ENCODE measurements at regions not wholly inside any gene's neighbourhood (a gene's known extent, or its start where the extent isn't known, plus 50 kb on each side); places are given as distances from the start of the nearest gene placed in this dataset.

DNA sequence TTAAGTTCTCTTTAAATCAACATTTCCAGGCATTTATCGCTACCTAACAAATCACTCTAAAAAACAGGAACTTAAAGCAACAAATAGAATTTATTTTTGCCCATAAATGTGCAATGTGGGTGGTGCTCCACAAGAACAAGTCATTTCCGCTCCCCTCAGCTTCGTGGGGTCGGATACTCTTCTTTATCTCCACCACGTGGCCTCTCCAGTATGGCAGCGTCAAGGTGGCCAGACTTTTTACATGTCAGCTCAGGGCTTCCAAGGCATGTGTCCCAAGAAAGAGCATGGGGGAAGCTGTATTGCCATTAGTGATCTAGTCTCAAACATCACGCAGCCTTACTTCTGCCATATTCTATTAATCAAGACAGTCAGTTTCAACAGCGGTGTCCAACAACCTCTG, 249.2 kb upstream of the NOCT start:
- H3K27ac ChIP-seq (ENCODE audit: low read length), result no peak overlapping the region
- H3K4me3 ChIP-seq (ENCODE audit: low read length), result no peak overlapping the region
- no peaks in the 10 kb centered on the region for H3K4me1 ChIP-seq (ENCODE audit: low read length)
- no peaks in the 10 kb centered on the region for H3K9me2 ChIP-seq (replicated peaks; ENCODE audit: insufficient read depth, low read length)
- H3K9ac ChIP-seq (ENCODE audit: low read length), result no peak overlapping the region
- DNase-seq, result no peak
- no peaks in the 10 kb centered on the region for H3K9me3 ChIP-seq (replicated peaks; ENCODE audit: insufficient read depth, low read length)
- no peaks in the 10 kb centered on the region for H3K36me3 ChIP-seq (replicated peaks; ENCODE audit: insufficient read depth, low read length)
- no peak overlapping the region for H3K4me2 ChIP-seq (ENCODE audit: low read depth, low read length)
- no peak overlapping the region for H2AFZ ChIP-seq (ENCODE audit: low read length)
- no peaks in the 10 kb centered on the region for H3K27me3 ChIP-seq (replicated peaks; ENCODE audit: insufficient read depth, low read length)
- H4K20me1 ChIP-seq (ENCODE audit: insufficient read depth, low read length), result no peaks in the 10 kb centered on the region
- no peaks in the 10 kb centered on the region for H3K79me2 ChIP-seq (ENCODE audit: low read length)
- TF ChIP-seq, protein P1, sequence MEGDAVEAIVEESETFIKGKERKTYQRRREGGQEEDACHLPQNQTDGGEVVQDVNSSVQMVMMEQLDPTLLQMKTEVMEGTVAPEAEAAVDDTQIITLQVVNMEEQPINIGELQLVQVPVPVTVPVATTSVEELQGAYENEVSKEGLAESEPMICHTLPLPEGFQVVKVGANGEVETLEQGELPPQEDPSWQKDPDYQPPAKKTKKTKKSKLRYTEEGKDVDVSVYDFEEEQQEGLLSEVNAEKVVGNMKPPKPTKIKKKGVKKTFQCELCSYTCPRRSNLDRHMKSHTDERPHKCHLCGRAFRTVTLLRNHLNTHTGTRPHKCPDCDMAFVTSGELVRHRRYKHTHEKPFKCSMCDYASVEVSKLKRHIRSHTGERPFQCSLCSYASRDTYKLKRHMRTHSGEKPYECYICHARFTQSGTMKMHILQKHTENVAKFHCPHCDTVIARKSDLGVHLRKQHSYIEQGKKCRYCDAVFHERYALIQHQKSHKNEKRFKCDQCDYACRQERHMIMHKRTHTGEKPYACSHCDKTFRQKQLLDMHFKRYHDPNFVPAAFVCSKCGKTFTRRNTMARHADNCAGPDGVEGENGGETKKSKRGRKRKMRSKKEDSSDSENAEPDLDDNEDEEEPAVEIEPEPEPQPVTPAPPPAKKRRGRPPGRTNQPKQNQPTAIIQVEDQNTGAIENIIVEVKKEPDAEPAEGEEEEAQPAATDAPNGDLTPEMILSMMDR (IDR thresholded peaks at IDR 0.05; ENCODE audit: low read length), result no peak
- TF ChIP-seq EZH2 (optimal IDR thresholded peaks at IDR 0.05; ENCODE audit: low read depth, low read length) (no peak), EZH2phosphoT487 (IDR thresholded peaks at IDR 0.05; ENCODE audit: low read length) (no peak)
- H3F3A ChIP-seq (ENCODE audit: insufficient read depth, low read length), result no peaks in the 10 kb centered on the region

DNA sequence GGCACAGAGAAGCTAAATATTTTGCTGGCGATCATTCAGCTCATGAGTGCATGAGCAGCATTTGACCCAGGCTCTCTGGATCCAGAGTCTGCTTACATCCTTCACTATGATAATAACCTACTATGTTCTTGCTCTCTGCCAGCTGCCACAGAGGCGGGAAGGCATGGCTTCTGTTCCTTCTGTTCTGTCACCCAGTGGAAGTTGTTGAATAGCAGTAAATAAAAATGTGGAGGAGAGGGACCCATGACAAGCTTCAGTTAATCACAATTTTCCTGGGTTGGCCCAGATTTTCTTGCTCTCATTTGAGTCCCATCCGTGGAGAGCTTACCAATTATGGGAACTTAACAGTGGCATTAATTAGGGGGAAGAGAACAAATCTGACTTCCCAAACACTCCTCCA, 250.1 kb upstream of the NOCT start:
- Histone ChIP-seq H3K9me3 (replicated peaks; ENCODE audit: insufficient read depth, low read length) (no peaks in the 10 kb centered on the region), H3K79me2 (ENCODE audit: low read length) (no peaks in the 10 kb centered on the region), H3K27ac (ENCODE audit: low read length) (no peak overlapping the region), H3K9me2 (replicated peaks; ENCODE audit: insufficient read depth, low read length) (no peaks in the 10 kb centered on the region), H3K4me1 (ENCODE audit: low read length) (no peaks in the 10 kb centered on the region), H3K36me3 (replicated peaks; ENCODE audit: insufficient read depth, low read length) (no peaks in the 10 kb centered on the region), H4K20me1 (ENCODE audit: insufficient read depth, low read length) (no peaks in the 10 kb centered on the region), H3K27me3 (replicated peaks; ENCODE audit: insufficient read depth, low read length) (no peaks in the 10 kb centered on the region), H3K9ac (ENCODE audit: low read length) (no peak overlapping the region), H3F3A (ENCODE audit: insufficient read depth, low read length) (no peaks in the 10 kb centered on the region), H3K4me2 (ENCODE audit: low read depth, low read length) (no peak overlapping the region), H3K4me3 (ENCODE audit: low read length) (no peak overlapping the region), H2AFZ (ENCODE audit: low read length) (no peak overlapping the region)
- TF ChIP-seq EZH2 (optimal IDR thresholded peaks at IDR 0.05; ENCODE audit: low read depth, low read length) (no peak), EZH2phosphoT487 (IDR thresholded peaks at IDR 0.05; ENCODE audit: low read length) (no peak)
- TF ChIP-seq, protein P1 (IDR thresholded peaks at IDR 0.05; ENCODE audit: low read length), result no peak
- DNase-seq, result no peak

DNA sequence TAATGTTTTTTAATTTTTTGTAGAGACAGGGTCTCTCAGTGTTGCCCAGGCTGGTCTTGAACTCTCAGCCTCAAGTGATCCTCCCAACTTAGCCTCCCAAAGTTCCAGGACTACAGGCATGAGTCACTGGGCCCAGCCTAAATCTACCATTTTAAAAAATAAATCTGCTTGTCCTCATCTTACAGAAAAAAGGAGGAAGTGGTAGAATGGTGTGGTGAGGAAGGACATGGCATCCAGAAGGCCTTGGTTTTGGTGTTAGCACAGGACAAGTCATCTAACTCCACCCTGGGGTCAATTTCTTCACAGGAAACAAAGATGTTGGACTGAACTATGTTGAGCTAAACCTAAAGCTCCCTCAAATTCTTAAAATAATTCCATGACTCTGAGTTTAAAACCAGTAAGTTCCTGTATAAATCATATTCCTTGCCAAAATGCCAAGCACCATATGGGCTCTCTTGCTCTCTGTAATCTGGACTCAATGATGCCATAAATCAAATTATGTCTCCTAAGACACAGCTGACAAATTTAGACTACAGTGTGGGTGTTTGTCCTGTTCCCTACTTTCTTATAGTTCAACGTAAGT, 253.9 kb upstream of the NOCT start:
- no peak overlapping the region for H3K27ac ChIP-seq (ENCODE audit: low read length)
- no peak for TF ChIP-seq EZH2 (optimal IDR thresholded peaks at IDR 0.05; ENCODE audit: low read depth, low read length)
- no peaks in the 10 kb centered on the region for H3K9me3 ChIP-seq (replicated peaks; ENCODE audit: insufficient read depth, low read length)
- no peak overlapping the region for H2AFZ ChIP-seq (ENCODE audit: low read length)
- no peaks in the 10 kb centered on the region for H4K20me1 ChIP-seq (ENCODE audit: insufficient read depth, low read length)
- H3K36me3 ChIP-seq (replicated peaks; ENCODE audit: insufficient read depth, low read length), result no peaks in the 10 kb centered on the region
- no peaks in the 10 kb centered on the region for H3F3A ChIP-seq (ENCODE audit: insufficient read depth, low read length)
- H3K4me3 ChIP-seq (ENCODE audit: low read length), result no peak overlapping the region
- H3K79me2 ChIP-seq (ENCODE audit: low read length), result no peaks in the 10 kb centered on the region
- no peaks in the 10 kb centered on the region for H3K27me3 ChIP-seq (replicated peaks; ENCODE audit: insufficient read depth, low read length)
- no peak for DNase-seq
- no peak overlapping the region for H3K4me2 ChIP-seq (ENCODE audit: low read depth, low read length)
- no peaks in the 10 kb centered on the region for H3K9me2 ChIP-seq (replicated peaks; ENCODE audit: insufficient read depth, low read length)
- H3K4me1 ChIP-seq (ENCODE audit: low read length), result no peaks in the 10 kb centered on the region
- H3K9ac ChIP-seq (ENCODE audit: low read length), result no peak overlapping the region

DNA sequence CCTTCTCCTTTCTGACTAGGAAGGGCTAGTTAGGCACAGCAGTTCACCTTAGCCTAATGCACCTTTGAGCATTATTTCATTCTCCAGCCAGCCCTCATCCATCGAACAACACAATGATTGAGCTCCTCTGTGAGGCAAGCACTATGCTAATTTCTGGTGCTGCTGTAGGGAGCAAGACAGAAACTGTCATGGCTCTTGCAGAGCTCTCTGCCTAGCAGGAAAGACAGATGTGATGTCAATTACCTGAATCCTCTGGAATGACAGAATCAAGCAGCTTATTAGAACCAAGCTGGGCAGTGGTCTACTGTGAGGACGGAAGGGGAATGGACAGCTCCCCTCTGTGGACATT, 256.1 kb upstream of the NOCT start:
- Histone ChIP-seq H3K4me3 (ENCODE audit: low read length) (no peak overlapping the region), H2AFZ (ENCODE audit: low read length) (no peak overlapping the region), H3K4me2 (ENCODE audit: low read depth, low read length) (no peak overlapping the region), H3K4me1 (ENCODE audit: low read length) (no peaks in the 10 kb centered on the region), H3K27me3 (replicated peaks; ENCODE audit: insufficient read depth, low read length) (no peaks in the 10 kb centered on the region), H3K9ac (ENCODE audit: low read length) (no peak overlapping the region), H3K9me2 (replicated peaks; ENCODE audit: insufficient read depth, low read length) (no peaks in the 10 kb centered on the region), H3F3A (ENCODE audit: insufficient read depth, low read length) (no peaks in the 10 kb centered on the region), H3K9me3 (replicated peaks; ENCODE audit: insufficient read depth, low read length) (no peaks in the 10 kb centered on the region), H3K79me2 (ENCODE audit: low read length) (no peaks in the 10 kb centered on the region), H3K36me3 (replicated peaks; ENCODE audit: insufficient read depth, low read length) (no peaks in the 10 kb centered on the region), H4K20me1 (ENCODE audit: insufficient read depth, low read length) (no peaks in the 10 kb centered on the region), H3K27ac (ENCODE audit: low read length) (no peak overlapping the region)
- TF ChIP-seq EZH2 (optimal IDR thresholded peaks at IDR 0.05; ENCODE audit: low read depth, low read length), result no peak
- TF ChIP-seq EZH2phosphoT487 (IDR thresholded peaks at IDR 0.05; ENCODE audit: low read length), result no peak
- TF ChIP-seq, protein P1 (IDR thresholded peaks at IDR 0.05; ENCODE audit: low read length), result no peak
- DNase-seq, result no peak
